ENCODE measurements at regions not wholly inside any gene's neighbourhood (a gene's known extent, or its start where the extent isn't known, plus 50 kb on each side); places are given as distances from the start of the nearest gene placed in this dataset.

DNA sequence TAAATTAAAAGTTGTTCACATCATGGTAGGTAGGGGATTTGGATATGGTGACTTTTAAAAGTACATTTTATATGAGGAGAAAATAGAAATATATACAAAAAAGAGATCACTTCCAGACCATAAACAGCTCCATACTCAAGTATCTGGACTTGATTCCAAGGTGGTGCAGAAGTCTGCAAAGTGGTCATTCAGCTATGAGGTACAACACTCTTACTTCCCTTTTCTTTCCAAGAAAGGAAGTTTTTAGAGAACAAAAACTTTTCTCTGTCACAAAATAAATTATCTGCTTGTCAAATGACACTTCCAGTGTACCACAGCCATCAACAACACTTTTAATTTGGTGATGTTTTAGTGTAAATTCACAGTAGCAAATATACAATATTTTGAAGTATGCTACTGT is 1013.5 kb downstream of the GATA3 start:
- Histone ChIP-seq H3K79me2 (ENCODE audit: insufficient read depth) (no peaks in the 10 kb centered on the region), H3K4me3 (no peak overlapping the region), H4K20me1 (ENCODE audit: insufficient read depth) (no peaks in the 10 kb centered on the region), H3K27me3 (replicated peaks; ENCODE audit: insufficient read depth) (no peaks in the 10 kb centered on the region), H3K27ac (no peak overlapping the region), H3K36me3 (ENCODE audit: low read depth) (no peaks in the 10 kb centered on the region), H3F3A (ENCODE audit: insufficient read depth) (no peaks in the 10 kb centered on the region), H3K4me1 (ENCODE audit: insufficient read depth) (no peaks in the 10 kb centered on the region), H3K9me3 (ENCODE audit: low read depth) (no peaks in the 10 kb centered on the region), H3K9me2 (ENCODE audit: insufficient read depth) (no peaks in the 10 kb centered on the region), H3K9ac (no peak overlapping the region), H2AFZ (no peak overlapping the region), H3K4me2 (ENCODE audit: unreplicated experiment) (no peak overlapping the region)
- TF ChIP-seq EZH2phosphoT487 (IDR thresholded peaks at IDR 0.05; ENCODE audit: insufficient read depth, low read depth) (no peak), EZH2 (IDR thresholded peaks at IDR 0.05; ENCODE audit: insufficient read depth, poor library complexity, severe bottlenecking) (no peak)
- in situ Hi-C loops (cut with MboI): no loop called here
- no peak for DNase-seq

DNA sequence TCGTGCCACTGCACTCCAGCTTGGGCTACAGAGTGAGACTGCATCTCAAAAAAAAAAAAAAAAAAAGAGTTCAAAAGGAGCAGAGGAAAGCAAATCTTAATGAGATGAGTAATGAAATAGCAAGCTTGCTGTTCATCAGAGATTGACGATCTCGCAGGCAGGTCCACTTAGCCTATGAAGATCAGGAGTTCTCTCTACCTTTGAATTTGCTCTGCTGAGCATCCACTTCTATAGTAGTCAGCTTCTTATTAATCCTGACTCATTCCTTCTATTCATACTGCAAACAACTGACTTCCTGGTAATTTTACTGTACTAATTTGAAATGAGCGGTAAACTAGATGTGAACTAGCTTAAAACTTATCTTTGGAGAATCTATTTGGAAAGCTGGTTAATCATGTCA is 1014.6 kb downstream of the GATA3 start:
- no peak overlapping the region for H3K27ac ChIP-seq
- H3K27me3 ChIP-seq (replicated peaks; ENCODE audit: insufficient read depth): no peaks in the 10 kb centered on the region
- in situ Hi-C loops (cut with MboI): no loop called here
- H3K4me1 ChIP-seq (ENCODE audit: insufficient read depth): no peaks in the 10 kb centered on the region
- no peak overlapping the region for H3K4me2 ChIP-seq (ENCODE audit: unreplicated experiment)
- no peak for DNase-seq
- no peak overlapping the region for H2AFZ ChIP-seq
- H4K20me1 ChIP-seq (ENCODE audit: insufficient read depth): no peaks in the 10 kb centered on the region
- no peaks in the 10 kb centered on the region for H3F3A ChIP-seq (ENCODE audit: insufficient read depth)
- H3K36me3 ChIP-seq (ENCODE audit: low read depth): no peaks in the 10 kb centered on the region
- H3K4me3 ChIP-seq: no peak overlapping the region
- H3K79me2 ChIP-seq (ENCODE audit: insufficient read depth): no peaks in the 10 kb centered on the region
- no peaks in the 10 kb centered on the region for H3K9me2 ChIP-seq (ENCODE audit: insufficient read depth)
- 56 to 60% methylated on average over 4 of the region's 4 CpGs for WGBS, 2 experiments (ENCODE audit: low coverage in 1 of 2, low lambda C conversion rate in 2 of 2, missing lambda C conversion rate in 2 of 2)
- TF ChIP-seq EZH2phosphoT487 (IDR thresholded peaks at IDR 0.05; ENCODE audit: insufficient read depth, low read depth) (no peak), EZH2 (IDR thresholded peaks at IDR 0.05; ENCODE audit: insufficient read depth, poor library complexity, severe bottlenecking) (no peak)
- H3K9ac ChIP-seq: no peak overlapping the region
- H3K9me3 ChIP-seq (ENCODE audit: low read depth): no peaks in the 10 kb centered on the region

DNA sequence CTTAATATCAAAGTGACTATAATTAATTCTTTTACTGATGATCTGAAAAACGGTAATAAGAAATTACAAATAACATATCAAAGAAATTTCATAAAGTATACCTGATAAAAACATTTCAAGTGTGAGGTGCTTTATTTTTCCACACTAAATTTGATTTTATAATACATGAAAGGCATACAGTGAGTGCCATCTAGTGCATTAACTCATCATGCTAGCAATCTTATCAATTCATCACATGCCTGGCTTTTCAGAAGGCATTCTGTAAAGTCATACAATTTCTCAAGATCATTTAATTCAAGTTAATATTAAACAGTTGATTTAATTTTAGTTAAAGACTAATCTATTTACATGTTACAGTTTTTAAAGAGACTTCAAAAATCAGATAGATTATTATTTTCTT is 1020.9 kb downstream of the GATA3 start:
- Histone ChIP-seq H3K27ac (no peak overlapping the region), H3K4me3 (no peak overlapping the region), H3K4me2 (ENCODE audit: unreplicated experiment) (no peak overlapping the region), H3K9me3 (ENCODE audit: low read depth) (no peaks in the 10 kb centered on the region), H3K79me2 (ENCODE audit: insufficient read depth) (no peaks in the 10 kb centered on the region), H2AFZ (no peak overlapping the region), H4K20me1 (ENCODE audit: insufficient read depth) (no peaks in the 10 kb centered on the region), H3K4me1 (ENCODE audit: insufficient read depth) (no peaks in the 10 kb centered on the region), H3K9ac (no peak overlapping the region), H3K27me3 (replicated peaks; ENCODE audit: insufficient read depth) (no peaks in the 10 kb centered on the region), H3K9me2 (ENCODE audit: insufficient read depth) (no peaks in the 10 kb centered on the region), H3F3A (ENCODE audit: insufficient read depth) (no peaks in the 10 kb centered on the region), H3K36me3 (ENCODE audit: low read depth) (no peaks in the 10 kb centered on the region)
- DNase-seq: no peak
- no peak for TF ChIP-seq EZH2phosphoT487 (IDR thresholded peaks at IDR 0.05; ENCODE audit: insufficient read depth, low read depth)
- TF ChIP-seq EZH2 (IDR thresholded peaks at IDR 0.05; ENCODE audit: insufficient read depth, poor library complexity, severe bottlenecking): no peak
- 8 to 9% methylated on average over 1 of the region's 1 CpG for WGBS, 2 experiments (ENCODE audit: low coverage in 1 of 2, low lambda C conversion rate in 2 of 2, missing lambda C conversion rate in 2 of 2)
- in situ Hi-C loops (cut with MboI): no loop called here

DNA sequence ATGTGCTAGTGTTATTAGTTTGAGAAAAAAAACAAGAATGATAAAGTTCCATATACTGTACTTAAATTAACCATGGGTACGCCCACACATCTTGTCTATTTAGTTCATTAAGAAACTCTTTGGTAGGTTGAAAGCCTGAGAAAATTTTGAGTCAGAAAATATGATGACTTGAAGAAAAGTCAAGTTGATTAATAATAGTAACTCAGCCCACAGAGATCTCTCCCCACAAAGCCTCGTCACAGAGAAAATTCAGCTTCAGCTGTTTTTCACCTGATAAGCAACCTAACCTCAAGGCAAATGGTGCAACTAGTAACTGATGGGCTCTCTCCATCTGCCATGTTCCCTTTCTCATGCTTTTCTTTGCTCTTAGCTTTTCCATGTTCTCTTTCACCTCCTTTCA is 1021.6 kb downstream of the GATA3 start:
- 0 to 2% methylated on average over 2 of the region's 2 CpGs for WGBS, 2 experiments (ENCODE audit: low coverage in 1 of 2, low lambda C conversion rate in 2 of 2, missing lambda C conversion rate in 2 of 2)
- H3K9me3 ChIP-seq (ENCODE audit: low read depth): no peaks in the 10 kb centered on the region
- no peak overlapping the region for H2AFZ ChIP-seq
- H3K4me1 ChIP-seq (ENCODE audit: insufficient read depth): no peaks in the 10 kb centered on the region
- no peak for DNase-seq
- H3K4me2 ChIP-seq (ENCODE audit: unreplicated experiment): no peak overlapping the region
- no peak overlapping the region for H3K9ac ChIP-seq
- no peaks in the 10 kb centered on the region for H3K27me3 ChIP-seq (replicated peaks; ENCODE audit: insufficient read depth)
- H3K79me2 ChIP-seq (ENCODE audit: insufficient read depth): no peaks in the 10 kb centered on the region
- H3K27ac ChIP-seq: no peak overlapping the region
- H4K20me1 ChIP-seq (ENCODE audit: insufficient read depth): no peaks in the 10 kb centered on the region
- no peaks in the 10 kb centered on the region for H3K36me3 ChIP-seq (ENCODE audit: low read depth)
- no peaks in the 10 kb centered on the region for H3K9me2 ChIP-seq (ENCODE audit: insufficient read depth)
- in situ Hi-C loops (cut with MboI): no loop called here
- no peak overlapping the region for H3K4me3 ChIP-seq
- no peaks in the 10 kb centered on the region for H3F3A ChIP-seq (ENCODE audit: insufficient read depth)
- TF ChIP-seq EZH2 (IDR thresholded peaks at IDR 0.05; ENCODE audit: insufficient read depth, poor library complexity, severe bottlenecking) (no peak), EZH2phosphoT487 (IDR thresholded peaks at IDR 0.05; ENCODE audit: insufficient read depth, low read depth) (no peak)

DNA sequence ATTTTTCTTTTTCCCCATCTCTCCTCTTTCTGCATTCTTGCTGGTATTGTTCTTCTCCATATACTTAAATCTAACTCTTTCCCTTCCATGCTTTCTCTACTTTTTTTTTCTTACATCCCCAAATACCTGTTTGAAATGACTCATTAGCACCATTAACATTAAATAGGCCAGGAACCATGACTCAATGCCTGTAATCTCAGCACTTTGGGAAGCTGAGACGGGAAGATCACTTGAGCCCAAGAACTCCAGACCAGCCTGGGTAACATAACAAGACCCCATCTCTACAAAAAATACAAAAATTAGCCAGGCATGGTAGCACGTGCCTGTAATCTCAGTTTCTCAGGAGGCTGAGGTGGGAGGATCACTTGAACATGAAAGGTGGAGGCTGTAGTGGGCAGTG is 1026.8 kb downstream of the GATA3 start:
- H3F3A ChIP-seq (ENCODE audit: insufficient read depth): no peaks in the 10 kb centered on the region
- H3K4me1 ChIP-seq (ENCODE audit: insufficient read depth): no peaks in the 10 kb centered on the region
- no peak overlapping the region for H3K27ac ChIP-seq
- in situ Hi-C loops (cut with MboI): no loop called here
- no peak for DNase-seq
- no peaks in the 10 kb centered on the region for H3K9me2 ChIP-seq (ENCODE audit: insufficient read depth)
- 21 to 28% methylated on average over 2 of the region's 2 CpGs for WGBS, 2 experiments (ENCODE audit: low coverage in 1 of 2, low lambda C conversion rate in 2 of 2, missing lambda C conversion rate in 2 of 2)
- no peaks in the 10 kb centered on the region for H3K36me3 ChIP-seq (ENCODE audit: low read depth)
- H2AFZ ChIP-seq: no peak overlapping the region
- no peaks in the 10 kb centered on the region for H3K79me2 ChIP-seq (ENCODE audit: insufficient read depth)
- H3K27me3 ChIP-seq (replicated peaks; ENCODE audit: insufficient read depth): no peaks in the 10 kb centered on the region
- no peak overlapping the region for H3K9ac ChIP-seq
- H3K4me2 ChIP-seq (ENCODE audit: unreplicated experiment): no peak overlapping the region
- TF ChIP-seq EZH2 (IDR thresholded peaks at IDR 0.05; ENCODE audit: insufficient read depth, poor library complexity, severe bottlenecking): no peak
- no peak for TF ChIP-seq EZH2phosphoT487 (IDR thresholded peaks at IDR 0.05; ENCODE audit: insufficient read depth, low read depth)
- H3K9me3 ChIP-seq (ENCODE audit: low read depth): no peaks in the 10 kb centered on the region
- no peak overlapping the region for H3K4me3 ChIP-seq
- H4K20me1 ChIP-seq (ENCODE audit: insufficient read depth): no peaks in the 10 kb centered on the region
